Endothelial cell of umbilical vein (primary cell): ENCODE measurements at regions not wholly inside any gene's neighbourhood (a gene's known extent, or its start where the extent isn't known, plus 50 kb on each side); places are given as distances from the start of the nearest gene placed in this dataset.

Experiments used
- BruUV-seq: library from RNA; stranded (reverse); fragments of 400-500 nt; replicated peaks from 2 replicates; lab custom pipeline; 2021; lab: Mats Ljungman, UMichigan
- CTCF ChIA-PET: fragments of 300-600, 350-600 bp; sonication (Branson Sonifier 250); formaldehyde crosslinking; loops from one replicate; lab custom pipeline; 2021; ENCODE audit warnings: antibody characterized with exemption, inconsistent platforms; lab: Charles Lee
- POLR2A ChIA-PET: fragments of 300-600, 350-600 bp; sonication (Branson Sonifier 250); formaldehyde crosslinking; loops from one replicate; lab custom pipeline; 2021; ENCODE audit warnings: antibody characterized with exemption, inconsistent platforms; lab: Charles Lee
- DNase-seq: peaks from one replicate; pipeline ENCODE4 v3.0.0-alpha.2; 2011; ENCODE audit warnings: low read depth, low spot score
- FAIRE-seq: peaks from 2 replicates; lab custom pipeline; 2011; peaks lifted over from hg19 to GRCh38; lab: Jason Lieb, UNC
- H2AFZ ChIP-seq: 2 replicates; pipeline ENCODE4 v1.6.0; 2012; ENCODE audit warnings: low read depth, low read length, control low read depth, inconsistent platforms
- H3K27ac ChIP-seq: 2 replicates; pipeline ENCODE4 v1.5.1; 2011; ENCODE audit warnings: low read depth, mild to moderate bottlenecking, control low read depth, low read length, moderate library complexity; ENCODE audit not compliant: insufficient read depth
- H3K27me3 ChIP-seq, 2 experiments: 2 replicates each; pipeline versions ENCODE4 v1.6.0 to v1.6.1; 2011; ENCODE audit warnings: low read length in 2 of 2, mixed read lengths in 1 of 2; ENCODE audit not compliant: control insufficient read depth in 2 of 2, insufficient read depth in 2 of 2
- H3K36me3 ChIP-seq, 2 experiments: 2 replicates in 1 of 2; 3 replicates in 1 of 2; pipeline ENCODE4 v1.5.1; 2011; ENCODE audit warnings: low read length in 2 of 2, mild to moderate bottlenecking in 1 of 2, moderate library complexity in 1 of 2; ENCODE audit not compliant: control insufficient read depth in 2 of 2, insufficient read depth in 2 of 2; ENCODE audit errors: extremely low read depth in 1 of 2
- H3K4me1 ChIP-seq: 3 replicates; pipeline ENCODE4 v1.5.1; 2011; ENCODE audit warnings: mild to moderate bottlenecking, low read length; ENCODE audit not compliant: control insufficient read depth, insufficient read depth; ENCODE audit errors: extremely low read depth
- H3K4me2 ChIP-seq: 2 replicates; pipeline ENCODE4 v1.6.1; 2011; ENCODE audit warnings: low read length, control low read depth, mixed read lengths; ENCODE audit not compliant: insufficient read depth
- H3K4me3 ChIP-seq, 3 experiments: fragments of 200-600 bp in 1 of 3; sonication (generic), shearing (Covaris generic) in 1 of 3; replicated peaks in 1 of 3; 2 replicates each; pipeline ENCODE4 v1.5.1; 2011 to 2016; ENCODE audit warnings: control low read depth in 3 of 3, low read length in 3 of 3, mild to moderate bottlenecking in 2 of 3, inconsistent platforms in 1 of 3, low read depth in 1 of 3, moderate library complexity in 1 of 3; ENCODE audit not compliant: insufficient read depth in 1 of 3
- H3K79me2 ChIP-seq: 2 replicates; pipeline ENCODE4 v1.6.0; 2012; ENCODE audit warnings: low read length, inconsistent platforms; ENCODE audit not compliant: control insufficient read depth, insufficient read depth
- H3K9ac ChIP-seq: replicated peaks from 2 replicates; pipeline ENCODE3; 2011; ENCODE audit warnings: low read length, control low read depth; ENCODE audit not compliant: insufficient read depth; ENCODE audit errors: extremely low read depth
- H3K9me1 ChIP-seq: replicated peaks from 3 replicates; pipeline ENCODE4 v1.6.0; 2011; ENCODE audit warnings: mild to moderate bottlenecking, low read length; ENCODE audit not compliant: control insufficient read depth, insufficient read depth; ENCODE audit errors: extremely low read depth
- H3K9me3 ChIP-seq: replicated peaks from 2 replicates; pipeline ENCODE4 v1.5.1; 2012; ENCODE audit warnings: low read length, inconsistent platforms; ENCODE audit not compliant: control insufficient read depth, insufficient read depth
- H4K20me1 ChIP-seq: replicated peaks from 2 replicates; pipeline ENCODE3; 2011; ENCODE audit warnings: mild to moderate bottlenecking, low read length; ENCODE audit not compliant: control insufficient read depth, insufficient read depth; ENCODE audit errors: extremely low read depth
- EZH2 ChIP-seq: IDR thresholded peaks from 2 replicates; pipeline ENCODE4 v1.6.1; 2012; ENCODE audit warnings: borderline replicate concordance, low read depth, mild to moderate bottlenecking, moderate library complexity, low read length, inconsistent platforms; ENCODE audit not compliant: severe bottlenecking
- FOS ChIP-seq: IDR thresholded peaks from 2 replicates; pipeline ENCODE4 v1.6.1; 2011; ENCODE audit warnings: mild to moderate bottlenecking, low read length, moderate library complexity, borderline replicate concordance; ENCODE audit not compliant: insufficient read depth
- GATA2 ChIP-seq: IDR thresholded peaks from 2 replicates; pipeline ENCODE4 v1.7.0; 2011; ENCODE audit warnings: low read depth, mild to moderate bottlenecking, moderate library complexity, mixed read lengths, low read length; ENCODE audit not compliant: insufficient read length, insufficient read depth
- JUN ChIP-seq: IDR thresholded peaks from 2 replicates; pipeline ENCODE4 v1.6.1; 2011; ENCODE audit warnings: borderline replicate concordance, low read depth; ENCODE audit not compliant: insufficient read length, insufficient read depth
- MYC ChIP-seq: IDR thresholded peaks from one replicate; pipeline ENCODE4 v1.6.1; 2011; ENCODE audit warnings: mild to moderate bottlenecking, low read depth, low read length
- POLR2A ChIP-seq: IDR thresholded peaks from 2 replicates; pipeline ENCODE4 v1.6.1; 2012; ENCODE audit warnings: low read depth, mild to moderate bottlenecking, control low read depth, low read length
- POLR2AphosphoS5 ChIP-seq: IDR thresholded peaks from 2 replicates; pipeline ENCODE4 v1.6.1; 2012; ENCODE audit warnings: low read depth, mild to moderate bottlenecking, control low read depth, low read length, moderate library complexity; ENCODE audit not compliant: insufficient read depth
- dilution Hi-C: fragments of 300-500 bp; cut with MboI; formaldehyde crosslinking; loops from one replicate; pipeline ENCODE4 v1.15.0; 2019; ENCODE audit warnings: low sequenced_read_pairs; ENCODE audit not compliant: extremely low pct_ligation_motif_present
- intact Hi-C: fragments of 100-400 bp; cut with micrococcal nuclease; formaldehyde crosslinking; loops from one replicate; pipeline ENCODE4 v1.10.0; 2022
- TF ChIP-seq, protein P1 (sequence below): IDR thresholded peaks from 2 replicates; pipeline ENCODE4 v1.6.1; 2011; ENCODE audit not compliant: insufficient read depth, insufficient read length
- TF ChIP-seq, protein P2 (sequence below), 2 donors: IDR thresholded peaks; 1 replicate in 1 of 2; 2 replicates in 1 of 2; pipeline ENCODE4 v1.5.1; 2011; ENCODE audit warnings: low read length in 2 of 2, mild to moderate bottlenecking in 2 of 2, moderate library complexity in 2 of 2, control low read depth in 1 of 2, inconsistent platforms in 1 of 2, low read depth in 1 of 2; ENCODE audit not compliant: insufficient read depth in 1 of 2; ENCODE audit errors: extremely low read depth in 1 of 2

DNA sequence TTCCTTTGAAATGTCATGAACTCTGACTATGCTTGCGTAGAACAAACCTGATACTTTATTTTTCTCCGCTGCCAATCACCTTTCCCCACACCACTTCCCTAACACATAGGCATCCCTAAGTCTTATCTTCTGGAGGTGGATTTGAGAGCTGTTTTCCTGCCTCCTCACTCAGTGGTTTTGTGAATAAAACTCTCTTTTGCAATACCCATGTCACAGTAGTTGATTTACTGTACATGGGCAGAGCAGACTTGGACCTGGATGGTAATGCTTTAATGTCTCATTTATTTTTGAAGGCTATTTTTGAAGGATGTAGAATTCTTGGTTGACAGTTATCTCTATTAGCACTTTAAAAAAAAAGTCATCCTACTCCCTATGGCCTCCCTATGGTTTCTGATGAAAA is 881.8 kb downstream of the SLITRK5 start:
- CTCF ChIA-PET: no interaction called here
- Histone ChIP-seq H2AFZ (no peak overlapping the region), H3K4me2 (no peak overlapping the region), H3K4me3 (no peak overlapping the region), H3K27me3 (no peaks in the 10 kb centered on the region), H3K4me1 (no peaks in the 10 kb centered on the region), H3K79me2 (no peaks in the 10 kb centered on the region), H3K36me3 (no peaks in the 10 kb centered on the region), H3K9me3 (peaks cover 1% of the 10 kb centered on the region), H3K9ac (no peak overlapping the region), H4K20me1 (no peaks in the 10 kb centered on the region), H3K27ac (no peak overlapping the region), H3K9me1 (no peaks in the 10 kb centered on the region)
- intact Hi-C loops (no loop called here), dilution Hi-C loops (no loop called here)
- DNase-seq: no peak
- BruUV-seq: no TSS peak
- no peak for FAIRE-seq
- POLR2A ChIA-PET: no interaction called here
- TF ChIP-seq MYC (no peak), GATA2 (no peak), JUN (no peak), POLR2AphosphoS5 (no peak), POLR2A (no peak), FOS (no peak), EZH2 (no peak)
- TF ChIP-seq, protein P1, sequence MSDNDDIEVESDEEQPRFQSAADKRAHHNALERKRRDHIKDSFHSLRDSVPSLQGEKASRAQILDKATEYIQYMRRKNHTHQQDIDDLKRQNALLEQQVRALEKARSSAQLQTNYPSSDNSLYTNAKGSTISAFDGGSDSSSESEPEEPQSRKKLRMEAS: no peak
- TF ChIP-seq, protein P2, sequence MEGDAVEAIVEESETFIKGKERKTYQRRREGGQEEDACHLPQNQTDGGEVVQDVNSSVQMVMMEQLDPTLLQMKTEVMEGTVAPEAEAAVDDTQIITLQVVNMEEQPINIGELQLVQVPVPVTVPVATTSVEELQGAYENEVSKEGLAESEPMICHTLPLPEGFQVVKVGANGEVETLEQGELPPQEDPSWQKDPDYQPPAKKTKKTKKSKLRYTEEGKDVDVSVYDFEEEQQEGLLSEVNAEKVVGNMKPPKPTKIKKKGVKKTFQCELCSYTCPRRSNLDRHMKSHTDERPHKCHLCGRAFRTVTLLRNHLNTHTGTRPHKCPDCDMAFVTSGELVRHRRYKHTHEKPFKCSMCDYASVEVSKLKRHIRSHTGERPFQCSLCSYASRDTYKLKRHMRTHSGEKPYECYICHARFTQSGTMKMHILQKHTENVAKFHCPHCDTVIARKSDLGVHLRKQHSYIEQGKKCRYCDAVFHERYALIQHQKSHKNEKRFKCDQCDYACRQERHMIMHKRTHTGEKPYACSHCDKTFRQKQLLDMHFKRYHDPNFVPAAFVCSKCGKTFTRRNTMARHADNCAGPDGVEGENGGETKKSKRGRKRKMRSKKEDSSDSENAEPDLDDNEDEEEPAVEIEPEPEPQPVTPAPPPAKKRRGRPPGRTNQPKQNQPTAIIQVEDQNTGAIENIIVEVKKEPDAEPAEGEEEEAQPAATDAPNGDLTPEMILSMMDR (IDR thresholded peaks at IDR 0.05; ENCODE audit: extremely low read depth in 1 of 2, insufficient read depth in 1 of 2, low read depth in 1 of 2, low read length in 2 of 2): no peak
